Left lobe of liver (tissue), 2 donors: ENCODE measurements at regions not wholly inside any gene's neighbourhood (a gene's known extent, or its start where the extent isn't known, plus 50 kb on each side); places are given as distances from the start of the nearest gene placed in this dataset.

Experiments used
- ATAC-seq: fragments of 200-7000 bp; cut with Tn5 transposase; one replicate; pipeline ENCODE4 v1.9.1; 2020; ENCODE audit warnings: mild to moderate bottlenecking, moderate library complexity
- DNase-seq: peaks from one replicate; pipeline ENCODE4 v3.0.0-alpha.2; 2020; ENCODE audit warnings: low spot score
- donor health status: DM: no; HTN: no; CAD: no; lungs with moderate emphysema.
- donor health status: DM: no; HTN: yes; CAD: no.

DNA sequence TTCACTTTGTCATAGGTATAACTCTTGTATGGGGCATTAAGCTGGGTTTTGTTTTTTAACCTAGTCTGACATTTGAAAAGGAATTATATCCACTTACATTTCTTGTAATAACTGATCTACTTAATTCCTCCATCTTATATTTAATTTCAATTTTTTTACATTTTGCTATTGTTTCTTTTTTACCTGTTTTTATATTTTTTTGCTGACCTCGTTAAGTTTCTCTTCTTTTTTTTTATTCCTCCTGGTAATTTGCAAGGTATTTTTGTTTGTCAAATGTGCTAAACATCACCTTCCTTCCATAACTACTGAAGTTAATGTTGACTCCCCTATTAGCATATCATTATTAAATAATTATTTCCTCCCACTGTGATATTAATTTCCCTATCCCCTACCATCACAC lies 87.7 kb upstream of the NR2F2 start:
- DNase-seq (no peak), ATAC-seq (no peak)

DNA sequence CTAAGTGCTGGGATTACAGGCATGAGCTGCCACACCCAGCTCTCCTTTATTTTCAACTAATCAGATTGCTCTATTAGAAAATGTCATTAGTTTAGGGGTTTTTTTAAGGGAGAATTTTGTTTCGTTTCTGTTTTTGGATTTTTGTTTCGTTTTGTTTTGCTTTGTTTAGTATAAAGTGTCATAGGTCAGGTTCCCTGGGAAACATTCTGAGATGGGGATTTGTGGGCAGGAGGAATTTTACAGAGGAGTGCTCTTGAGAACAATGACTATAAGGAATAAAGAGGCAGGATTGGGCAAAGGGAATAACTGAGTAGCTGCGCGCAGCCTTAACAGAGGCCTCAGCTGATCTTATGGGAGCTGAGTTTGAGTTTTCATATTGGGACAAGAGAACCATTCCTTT lies 86.8 kb upstream of the NR2F2 start:
- DNase-seq (no peak), ATAC-seq (no peak)

DNA sequence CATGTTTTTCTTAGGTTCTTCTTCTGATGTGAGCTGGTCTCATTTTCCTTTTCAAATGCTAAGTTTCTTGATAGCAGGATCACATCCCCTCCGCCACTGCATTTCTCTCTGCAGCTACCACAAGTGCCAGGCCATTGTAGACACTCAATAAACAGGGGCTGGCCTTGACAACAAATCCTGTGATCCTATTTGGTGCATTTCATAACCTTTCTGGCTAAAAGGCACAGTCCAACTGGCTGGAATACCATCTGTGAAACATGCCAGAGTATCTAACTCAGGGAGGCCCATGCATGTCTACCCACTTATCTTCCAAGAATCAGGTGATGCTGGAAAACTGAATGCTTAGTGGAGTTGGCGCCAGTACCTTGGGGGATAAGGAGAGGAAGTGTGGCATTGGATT lies 85.2 kb upstream of the NR2F2 start:
- DNase-seq (peak; percentile 55), ATAC-seq (peak; percentile 97)

DNA sequence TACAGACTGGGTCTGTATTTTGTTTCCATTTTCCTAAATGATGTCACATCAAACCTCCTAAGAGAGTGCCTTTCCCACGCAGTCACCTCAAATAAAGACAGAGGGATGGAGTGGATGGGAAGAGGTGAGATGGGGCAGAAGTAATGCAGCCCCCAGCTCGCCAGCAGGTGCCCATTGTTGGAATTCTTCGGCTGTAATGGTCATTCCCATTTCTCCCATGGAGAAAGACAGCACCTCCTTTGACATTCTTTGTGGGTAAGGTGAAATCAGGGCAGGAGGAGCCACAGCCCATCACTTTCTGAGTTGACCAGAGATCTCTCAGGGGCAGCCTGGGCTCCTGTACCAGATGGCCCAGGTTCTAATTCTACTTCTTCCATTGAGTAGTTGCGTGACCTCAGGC lies 84.4 kb upstream of the NR2F2 start:
- DNase-seq = no peak
- no peak for ATAC-seq

- ATAC-seq = no peak
- no peak for DNase-seq
Measured at GRCh38 chr15:96247621-96248305, 82.7 kb upstream of the NR2F2 start.

DNA sequence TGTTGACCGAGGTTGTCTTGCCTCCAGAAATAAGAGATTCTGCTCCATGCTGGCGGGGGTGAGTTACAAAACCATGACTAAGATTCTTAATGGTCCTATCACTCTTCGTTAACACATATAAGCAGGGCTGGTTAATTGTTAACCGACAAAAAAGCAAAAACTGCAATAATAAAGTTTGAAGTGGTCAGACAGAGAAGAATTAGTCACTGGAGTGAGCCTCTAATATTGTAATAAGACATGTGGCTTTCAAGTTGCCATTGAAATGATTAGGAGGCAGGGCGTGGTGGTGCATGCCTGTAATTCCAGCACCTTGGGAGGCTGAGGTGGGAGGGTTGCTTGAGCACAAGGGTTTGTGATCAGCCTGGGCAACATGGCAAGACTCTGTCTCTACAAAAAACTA lies 78.4 kb upstream of the NR2F2 start:
- ATAC-seq = no peak
- no peak for DNase-seq

GRCh38 chr15:96253006-96253747 lies 77.3 kb upstream of the NR2F2 start:
- ATAC-seq = no peak
- no peak for DNase-seq

- peak; percentile 71 for ATAC-seq
- DNase-seq = no peak
Measured at GRCh38 chr15:96254173-96254572, 76.3 kb upstream of the NR2F2 start.

DNA sequence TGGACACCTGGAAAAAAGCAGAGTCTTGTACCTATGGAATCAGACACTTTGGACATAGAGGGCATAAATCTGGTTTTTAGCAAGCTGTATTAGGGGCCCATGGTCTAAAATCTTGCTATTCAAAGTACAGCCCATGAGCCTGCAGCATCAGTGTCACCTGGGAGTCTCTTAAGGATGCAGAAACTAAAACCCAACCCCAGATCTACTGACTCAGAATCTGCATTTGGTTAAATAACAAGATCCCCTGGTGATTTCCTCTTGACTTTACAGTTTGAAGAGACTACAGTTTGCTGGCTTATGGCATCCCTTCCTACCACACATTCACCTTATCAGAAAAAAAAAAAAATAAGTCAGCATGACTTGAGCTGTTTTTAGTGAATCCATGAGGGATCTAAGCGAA lies 74.9 kb upstream of the NR2F2 start:
- DNase-seq = no peak

DNA sequence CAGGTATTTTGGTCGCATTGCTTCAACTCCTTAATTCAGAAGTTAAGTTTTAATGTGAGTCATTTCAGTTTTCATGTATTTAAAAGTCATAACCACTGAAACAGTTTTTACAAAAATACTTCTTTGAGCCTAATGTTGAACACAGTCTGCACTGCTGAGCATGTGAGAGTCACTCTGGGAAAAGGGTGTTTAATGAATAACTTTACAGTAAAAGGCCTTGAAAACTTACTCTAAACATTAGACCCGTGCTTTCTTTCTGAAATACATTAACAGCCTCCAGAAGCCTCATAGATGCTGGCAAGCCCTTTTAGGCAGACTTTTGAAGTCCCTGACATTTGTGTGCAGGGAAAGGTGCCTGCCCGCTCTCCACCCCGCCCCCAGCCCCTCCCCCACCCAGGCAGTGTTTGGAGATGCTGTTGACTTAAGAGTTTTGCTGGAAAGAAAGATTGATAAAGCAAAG lies 68.9 kb upstream of the NR2F2 start:
- DNase-seq (peak; percentile 48), ATAC-seq (peak; percentile 84)

More for the DNA sequence above, 74.9 kb upstream of the NR2F2 start:
- ATAC-seq = no peak

DNA sequence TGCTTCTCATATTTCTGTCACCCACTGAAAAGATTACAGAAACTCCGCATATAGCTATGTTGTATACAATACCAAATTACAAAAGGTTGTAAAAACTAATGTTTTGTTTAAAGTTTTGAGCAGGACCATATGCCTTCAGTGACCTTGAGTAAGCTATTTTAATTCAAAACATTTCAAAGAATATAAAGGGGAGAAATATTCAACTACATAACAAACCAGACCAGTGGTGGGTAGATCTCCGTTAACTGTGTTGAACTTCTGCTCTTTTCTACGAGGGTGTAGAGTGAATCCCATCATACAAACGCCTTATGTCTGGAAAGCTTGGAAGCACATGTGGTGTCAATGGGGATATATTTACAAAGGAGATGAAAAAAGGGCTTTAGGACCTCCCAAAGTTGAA lies 68.4 kb upstream of the NR2F2 start:
- DNase-seq (no peak), ATAC-seq (no peak)

DNA sequence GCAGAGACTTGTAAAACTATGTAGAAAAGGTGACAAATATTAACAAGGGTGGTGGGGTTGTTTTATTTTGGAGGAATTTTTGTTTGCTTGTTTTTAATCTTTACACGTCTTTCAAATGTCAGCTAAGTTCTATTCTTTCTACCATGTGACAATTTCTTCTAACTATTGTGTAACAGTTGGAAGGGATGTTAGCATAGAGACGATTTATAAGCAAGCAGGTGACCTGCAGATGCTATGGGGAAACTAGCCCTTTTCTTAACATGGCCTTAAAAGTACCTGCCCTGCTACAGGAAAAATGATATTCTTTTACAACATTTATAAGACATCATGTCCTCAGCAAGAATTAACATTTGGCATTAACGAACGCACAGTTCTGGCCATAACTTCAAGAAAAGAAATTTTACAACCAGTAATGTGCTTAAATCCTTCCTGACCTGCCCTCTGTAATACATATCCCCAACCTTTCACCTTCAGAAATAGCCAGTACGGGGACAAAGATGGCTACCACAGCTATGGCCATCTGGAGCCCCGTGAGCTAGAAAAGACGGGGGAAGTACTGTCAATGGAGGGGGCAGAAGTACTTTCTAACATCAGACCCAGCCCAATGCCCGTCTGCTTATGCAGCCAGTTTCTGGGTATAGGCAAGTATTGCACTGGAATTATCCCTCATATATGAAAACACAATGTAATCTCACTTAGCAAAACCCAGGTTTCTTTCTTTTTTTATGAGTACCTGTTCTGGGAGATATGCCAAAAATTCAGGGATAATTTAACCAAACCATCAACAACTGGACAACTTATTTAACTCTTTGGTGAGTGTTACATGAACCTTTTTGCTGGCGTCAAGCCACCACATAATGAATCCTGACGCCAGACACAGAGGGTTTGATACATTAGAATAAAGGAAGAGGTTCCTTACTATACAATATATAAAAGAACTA lies 67.7 kb upstream of the NR2F2 start:
- DNase-seq (no peak), ATAC-seq (peak; percentile 29)

DNA sequence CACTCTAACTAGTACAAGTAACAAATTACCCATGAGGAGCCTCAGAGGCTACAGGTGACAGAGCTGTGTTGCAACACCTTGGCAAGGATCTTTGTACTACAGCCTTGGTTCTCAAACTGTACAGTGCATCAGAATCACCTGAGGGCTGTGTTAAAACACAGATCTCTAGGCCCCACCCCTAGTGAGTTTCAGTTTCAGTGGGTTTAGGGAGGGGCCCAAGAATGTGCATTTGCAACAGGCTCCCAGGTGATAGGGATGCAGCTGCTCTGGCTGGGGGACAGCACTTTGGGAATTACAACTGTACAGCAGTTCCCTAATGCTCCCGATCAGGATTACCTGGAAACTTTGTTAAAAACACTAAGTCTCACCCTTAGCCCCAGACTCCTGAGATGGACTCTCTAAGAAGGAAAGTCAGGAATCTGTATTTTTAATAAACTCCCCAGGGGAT lies 66.1 kb upstream of the NR2F2 start:
- DNase-seq (peak; percentile 60), ATAC-seq (peak; percentile 80)

DNA sequence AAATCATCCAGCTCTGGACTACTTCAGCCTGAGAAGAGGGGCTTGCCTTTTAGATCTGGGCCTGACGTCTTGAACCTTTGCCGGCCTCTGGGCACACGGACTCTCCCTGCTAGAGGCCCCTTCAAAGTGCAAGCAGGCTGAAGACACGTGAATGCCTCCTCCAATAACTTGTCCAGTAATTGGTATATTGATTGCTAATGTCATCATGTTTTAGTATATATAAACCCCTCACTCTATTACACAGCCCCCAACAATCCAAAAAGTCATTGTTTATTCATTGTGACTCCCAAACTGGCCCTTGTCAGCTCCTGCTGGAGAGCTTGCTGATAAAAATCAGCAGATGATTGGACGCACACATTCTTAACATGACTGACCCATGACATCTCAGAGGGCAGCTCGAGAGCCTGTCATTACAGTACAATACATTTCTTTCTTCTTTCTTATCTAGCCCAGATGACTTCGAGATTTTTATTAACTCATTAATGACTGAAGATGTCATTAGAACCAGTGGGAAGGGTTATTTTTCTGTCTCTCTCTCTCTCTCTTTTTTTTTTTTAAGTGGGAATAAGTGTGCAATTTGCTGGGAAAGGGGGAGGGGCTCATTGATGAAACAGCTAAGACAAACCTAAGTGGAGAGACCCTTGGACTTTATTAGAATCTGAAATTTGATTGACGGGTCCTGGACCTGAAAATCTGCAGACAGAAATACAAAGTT lies 65.5 kb upstream of the NR2F2 start:
- DNase-seq = no peak
- no peak for ATAC-seq

GRCh38 chr15:96266456-96266855 lies 64.0 kb upstream of the NR2F2 start:
- ATAC-seq (no peak), DNase-seq (no peak)

- no peak for DNase-seq
- ATAC-seq = no peak
Measured at GRCh38 chr15:96267463-96267862, 63.0 kb upstream of the NR2F2 start.

DNA sequence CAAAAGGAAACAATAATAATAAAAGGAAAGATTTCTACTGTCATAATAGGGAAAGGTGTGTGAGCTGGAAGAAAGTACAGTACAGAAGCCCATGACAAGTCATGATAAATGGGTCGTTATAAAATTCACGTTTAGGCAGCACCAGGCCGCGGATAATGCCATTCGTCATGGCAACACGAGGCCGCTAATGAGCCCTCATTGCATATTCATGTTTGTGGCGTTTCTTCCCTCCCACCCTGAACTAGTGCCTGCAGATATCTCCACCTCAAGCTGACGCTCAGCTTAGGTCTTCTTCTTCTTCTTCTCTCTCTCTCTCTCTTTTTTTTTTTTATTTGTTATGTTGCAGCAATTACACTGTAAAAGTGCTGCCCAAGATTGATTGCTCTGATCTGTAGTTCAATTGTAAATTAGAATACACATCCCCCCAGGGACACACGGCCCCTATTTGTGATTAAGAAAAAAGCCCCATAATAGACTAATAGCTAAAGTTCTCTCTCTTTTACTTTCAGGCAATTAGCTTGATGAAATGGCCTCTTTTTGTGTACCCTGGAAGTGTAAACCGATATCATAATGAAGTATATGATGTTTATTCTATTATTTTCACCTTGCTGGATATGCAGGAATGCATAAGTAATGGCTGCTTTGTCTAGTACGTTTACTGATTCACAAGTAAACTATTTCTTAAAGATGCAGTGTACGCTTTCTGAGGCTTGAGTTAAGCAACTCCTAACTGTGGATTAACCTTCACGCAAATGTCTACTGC lies 61.9 kb upstream of the NR2F2 start:
- no peak for DNase-seq
- ATAC-seq = no peak

- DNase-seq (peak; percentile 62), ATAC-seq (peak; percentile 96)
Measured at GRCh38 chr15:96270581-96271172, 59.8 kb upstream of the NR2F2 start.

DNA sequence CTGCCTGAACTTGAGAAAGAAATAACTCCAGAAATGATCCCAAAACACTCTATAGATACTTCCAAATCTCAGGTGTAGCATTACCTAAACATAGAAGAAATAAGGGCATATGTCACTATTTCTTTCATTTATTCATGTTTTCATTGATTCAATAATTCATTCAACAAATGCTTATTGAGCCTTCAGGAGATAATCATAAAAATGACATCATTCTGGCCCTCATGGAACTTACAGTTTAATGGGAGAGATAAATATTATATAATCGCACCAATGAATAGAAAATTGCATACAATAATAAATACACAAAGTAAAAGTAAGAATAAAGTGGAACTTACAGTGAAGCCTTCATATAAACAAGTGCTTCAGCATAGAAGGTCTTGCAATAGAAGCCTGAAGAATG lies 58.1 kb upstream of the NR2F2 start:
- no peak for DNase-seq
- ATAC-seq = no peak
